B cell (primary cell): ENCODE measurements at regions not wholly inside any gene's neighbourhood (a gene's known extent, or its start where the extent isn't known, plus 50 kb on each side); places are given as distances from the start of the nearest gene placed in this dataset.

Experiments used
- EZH2 ChIP-seq: IDR thresholded peaks from 2 replicates; pipeline ENCODE4 v1.6.1; 2012; ENCODE audit warnings: borderline replicate concordance, low read depth, mild to moderate bottlenecking, moderate library complexity, low read length; ENCODE audit not compliant: insufficient read depth, poor library complexity, severe bottlenecking
- TF ChIP-seq, protein P1 (sequence below): fragments of 200-600 bp; IDR thresholded peaks from one replicate; pipeline ENCODE4 v1.8.0; 2022; ENCODE audit warnings: antibody characterized with exemption, mild to moderate bottlenecking

- TF ChIP-seq, protein P1, sequence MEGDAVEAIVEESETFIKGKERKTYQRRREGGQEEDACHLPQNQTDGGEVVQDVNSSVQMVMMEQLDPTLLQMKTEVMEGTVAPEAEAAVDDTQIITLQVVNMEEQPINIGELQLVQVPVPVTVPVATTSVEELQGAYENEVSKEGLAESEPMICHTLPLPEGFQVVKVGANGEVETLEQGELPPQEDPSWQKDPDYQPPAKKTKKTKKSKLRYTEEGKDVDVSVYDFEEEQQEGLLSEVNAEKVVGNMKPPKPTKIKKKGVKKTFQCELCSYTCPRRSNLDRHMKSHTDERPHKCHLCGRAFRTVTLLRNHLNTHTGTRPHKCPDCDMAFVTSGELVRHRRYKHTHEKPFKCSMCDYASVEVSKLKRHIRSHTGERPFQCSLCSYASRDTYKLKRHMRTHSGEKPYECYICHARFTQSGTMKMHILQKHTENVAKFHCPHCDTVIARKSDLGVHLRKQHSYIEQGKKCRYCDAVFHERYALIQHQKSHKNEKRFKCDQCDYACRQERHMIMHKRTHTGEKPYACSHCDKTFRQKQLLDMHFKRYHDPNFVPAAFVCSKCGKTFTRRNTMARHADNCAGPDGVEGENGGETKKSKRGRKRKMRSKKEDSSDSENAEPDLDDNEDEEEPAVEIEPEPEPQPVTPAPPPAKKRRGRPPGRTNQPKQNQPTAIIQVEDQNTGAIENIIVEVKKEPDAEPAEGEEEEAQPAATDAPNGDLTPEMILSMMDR: no peak
- TF ChIP-seq EZH2: no peak
These were observed 693.5 kb upstream of the EEF2KMT start for GRCh38 chr16:5791011-5791657.
